Loucy (cell line): ENCODE measurements at regions not wholly inside any gene's neighbourhood (a gene's known extent, or its start where the extent isn't known, plus 50 kb on each side); places are given as distances from the start of the nearest gene placed in this dataset.

Source experiments
- H2AFZ ChIP-seq: fragments of 200-600 bp; sonication (generic); 2 replicates; pipeline ENCODE4 v1.6.0; 2016; ENCODE audit warnings: antibody characterized with exemption, mild to moderate bottlenecking, low read length, moderate library complexity
- H3F3A ChIP-seq: fragments of 200-600 bp; 2 replicates; pipeline ENCODE4 v1.6.0; 2016; ENCODE audit warnings: antibody characterized with exemption, low read depth, mild to moderate bottlenecking
- H3K27me3 ChIP-seq: fragments of 200-600 bp; sonication (generic); 2 replicates; pipeline ENCODE4 v1.6.1; 2014; ENCODE audit warnings: low read length, mild to moderate bottlenecking; ENCODE audit not compliant: insufficient read depth, poor library complexity, severe bottlenecking
- H3K36me3 ChIP-seq: fragments of 200-600 bp; sonication (generic); 2 replicates; pipeline ENCODE4 v1.6.1; 2016; ENCODE audit warnings: low read length; ENCODE audit not compliant: insufficient read depth
- H3K4me1 ChIP-seq: fragments of 200-600 bp; sonication (generic); 2 replicates; pipeline ENCODE4 v1.5.1; 2014; ENCODE audit warnings: low read length, mild to moderate bottlenecking; ENCODE audit not compliant: insufficient read depth, poor library complexity, severe bottlenecking
- H3K4me2 ChIP-seq: fragments of 200-600 bp; sonication (generic); 2 replicates; pipeline ENCODE4 v1.6.0; 2014; ENCODE audit warnings: antibody characterized with exemption, low read length, low read depth, mild to moderate bottlenecking; ENCODE audit not compliant: poor library complexity, severe bottlenecking
- H3K4me3 ChIP-seq: fragments of 200-600 bp; sonication (generic); 2 replicates; pipeline ENCODE4 v1.5.1; 2014; ENCODE audit warnings: low read length, mild to moderate bottlenecking, mixed read lengths; ENCODE audit not compliant: poor library complexity, severe bottlenecking
- H3K79me2 ChIP-seq: fragments of 200-600 bp; sonication (generic); 2 replicates; pipeline ENCODE4 v1.6.1; 2014; ENCODE audit warnings: low read length; ENCODE audit not compliant: insufficient read depth
- H3K9ac ChIP-seq: fragments of 200-600 bp; sonication (generic); 2 replicates; pipeline ENCODE4 v1.6.0; 2014; ENCODE audit warnings: mild to moderate bottlenecking, low read depth, low read length, moderate library complexity; ENCODE audit not compliant: poor library complexity, severe bottlenecking
- H3K9me2 ChIP-seq: fragments of 200-600 bp; sonication (generic); replicated peaks from 2 replicates; pipeline ENCODE4 v1.6.1; 2016; ENCODE audit warnings: low read depth, low read length, mixed read lengths
- H3K9me3 ChIP-seq: fragments of 200-600 bp; sonication (generic); 2 replicates; pipeline ENCODE4 v1.6.1; 2014; ENCODE audit warnings: mild to moderate bottlenecking, antibody characterized with exemption, low read length, low read depth; ENCODE audit not compliant: insufficient read depth
- H4K20me1 ChIP-seq: fragments of 200-600 bp; sonication (generic); 2 replicates; pipeline ENCODE4 v1.6.0; 2014; ENCODE audit warnings: antibody characterized with exemption, low read length, mild to moderate bottlenecking; ENCODE audit not compliant: insufficient read depth, poor library complexity, severe bottlenecking
- CTCF ChIP-seq: fragments of 200-600 bp; sonication (generic); conservative IDR thresholded peaks from 2 replicates; pipeline ENCODE4 v1.5.1; 2014; ENCODE audit warnings: mild to moderate bottlenecking, antibody characterized with exemption, low read length
- EZH2phosphoT487 ChIP-seq: fragments of 200-600 bp; IDR thresholded peaks from 2 replicates; pipeline ENCODE4 v1.6.1; 2018; ENCODE audit warnings: antibody characterized with exemption, mild to moderate bottlenecking, moderate library complexity, borderline replicate concordance

GRCh38 chr18:40453903-40454302 is 1501.1 kb upstream of the PIK3C3 start:
- no peaks in the 10 kb centered on the region for H3K4me1 ChIP-seq
- no peaks in the 10 kb centered on the region for H3K27me3 ChIP-seq
- H3F3A ChIP-seq: no peaks in the 10 kb centered on the region
- no peaks in the 10 kb centered on the region for H3K79me2 ChIP-seq
- H3K9me2 ChIP-seq: no peaks in the 10 kb centered on the region
- no peak for TF ChIP-seq EZH2phosphoT487
- TF ChIP-seq CTCF: no peak
- no peaks in the 10 kb centered on the region for H3K36me3 ChIP-seq
- H2AFZ ChIP-seq: no peak overlapping the region
- no peak overlapping the region for H3K4me3 ChIP-seq
- H3K4me2 ChIP-seq: no peak overlapping the region
- H3K9ac ChIP-seq: no peak overlapping the region
- no peaks in the 10 kb centered on the region for H4K20me1 ChIP-seq
- H3K9me3 ChIP-seq: no peaks in the 10 kb centered on the region

- H3K27me3 ChIP-seq: no peaks in the 10 kb centered on the region
- no peak overlapping the region for H3K9ac ChIP-seq
- no peaks in the 10 kb centered on the region for H3K36me3 ChIP-seq
- no peaks in the 10 kb centered on the region for H3F3A ChIP-seq
- H3K9me2 ChIP-seq: no peaks in the 10 kb centered on the region
- no peak overlapping the region for H3K4me3 ChIP-seq
- no peaks in the 10 kb centered on the region for H4K20me1 ChIP-seq
- no peaks in the 10 kb centered on the region for H3K79me2 ChIP-seq
- TF ChIP-seq CTCF: no peak
- no peak for TF ChIP-seq EZH2phosphoT487
- H3K4me2 ChIP-seq: no peak overlapping the region
- H3K4me1 ChIP-seq: no peaks in the 10 kb centered on the region
- H2AFZ ChIP-seq: no peak overlapping the region
- H3K9me3 ChIP-seq: no peaks in the 10 kb centered on the region
Observed at GRCh38 chr18:40452599-40452998, 1502.4 kb upstream of the PIK3C3 start.

DNA sequence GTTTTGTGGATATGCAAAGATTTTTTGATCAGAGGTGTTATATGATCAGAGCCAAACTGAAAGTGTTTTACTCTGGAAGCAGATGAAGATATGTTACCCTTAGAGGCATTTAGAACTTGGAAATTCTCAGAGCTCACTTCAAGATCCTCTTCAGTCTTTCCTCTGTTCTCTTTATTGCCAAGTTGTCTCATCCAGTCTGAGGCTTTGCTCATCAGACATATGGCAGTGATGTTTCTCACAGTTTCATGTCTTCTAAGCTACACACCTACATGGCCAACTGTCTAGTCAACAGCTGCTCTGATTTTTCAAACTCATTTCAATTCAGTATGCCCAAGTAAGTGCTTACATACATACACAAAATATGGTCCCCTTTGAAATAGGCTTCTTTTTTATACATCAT is 1504.3 kb upstream of the PIK3C3 start:
- no peak overlapping the region for H3K4me3 ChIP-seq
- no peaks in the 10 kb centered on the region for H3K9me3 ChIP-seq
- TF ChIP-seq CTCF: no peak
- TF ChIP-seq EZH2phosphoT487: no peak
- no peak overlapping the region for H2AFZ ChIP-seq
- H3K36me3 ChIP-seq: no peaks in the 10 kb centered on the region
- no peaks in the 10 kb centered on the region for H3K9me2 ChIP-seq
- H3K4me2 ChIP-seq: no peak overlapping the region
- no peaks in the 10 kb centered on the region for H3K27me3 ChIP-seq
- H3F3A ChIP-seq: no peaks in the 10 kb centered on the region
- no peaks in the 10 kb centered on the region for H3K4me1 ChIP-seq
- no peaks in the 10 kb centered on the region for H4K20me1 ChIP-seq
- H3K9ac ChIP-seq: no peak overlapping the region
- no peaks in the 10 kb centered on the region for H3K79me2 ChIP-seq
